SK-N-SH (cell line): ENCODE measurements at regions not wholly inside any gene's neighbourhood (a gene's known extent, or its start where the extent isn't known, plus 50 kb on each side); places are given as distances from the start of the nearest gene placed in this dataset.

Experiments used
- CTCF ChIA-PET: fragments of 300-600, 350-600 bp; formaldehyde crosslinking; extraction: SDS; loops from one replicate; lab custom pipeline; 2021; lab: Yijun Ruan, JAX
- POLR2A ChIA-PET: fragments of 350-600 bp; sonication (Branson Sonifier 250); formaldehyde crosslinking; extraction: SDS; loops from one replicate; lab custom pipeline; 2020; ENCODE audit warnings: antibody characterized with exemption, inconsistent platforms; lab: Yijun Ruan, JAX
- DNase-seq: peaks from one replicate; pipeline ENCODE4 v3.0.0; 2012
- H2AFZ ChIP-seq: fragments of 200-600 bp; sonication (generic); 2 replicates; pipeline ENCODE4 v1.8.1; 2016; ENCODE audit warnings: antibody characterized with exemption, mild to moderate bottlenecking, low read depth
- H3F3A ChIP-seq: fragments of 200-600 bp; sonication (generic); replicated peaks from 2 replicates; pipeline ENCODE3; 2016; ENCODE audit warnings: antibody characterized with exemption, mild to moderate bottlenecking; ENCODE audit not compliant: insufficient read depth
- H3K27ac ChIP-seq, 2 experiments: fragments of 200-500 bp in 1 of 2; fragments of 200-600 bp in 1 of 2; sonication (Bioruptor generic) in 1 of 2; sonication (generic), shearing (Covaris generic) in 1 of 2; 2 replicates each; pipeline versions ENCODE4 v1.5.1 to v1.6.1; 2014 to 2016; ENCODE audit warnings: low read depth in 2 of 2, inconsistent platforms in 1 of 2, low read length in 1 of 2, mild to moderate bottlenecking in 1 of 2, mixed read lengths in 1 of 2
- H3K27me3 ChIP-seq: fragments of 200-600 bp; sonication (generic), shearing (Covaris generic); 2 replicates; pipeline ENCODE4 v1.6.1; 2016; ENCODE audit warnings: mixed run types; ENCODE audit not compliant: insufficient read depth
- H3K36me3 ChIP-seq, 2 experiments: fragments of 200-500 bp in 1 of 2; fragments of 200-600 bp in 1 of 2; sonication (Bioruptor generic) in 1 of 2; sonication (generic) in 1 of 2; replicated peaks in 1 of 2; 2 replicates each; pipeline versions ENCODE3 to v1.5.1; 2014 to 2016; ENCODE audit warnings: low read length in 1 of 2, mild to moderate bottlenecking in 1 of 2; ENCODE audit not compliant: insufficient read depth in 2 of 2, control insufficient read depth in 1 of 2
- H3K4me1 ChIP-seq, 2 experiments: fragments of 200-500 bp in 1 of 2; fragments of 200-600 bp in 1 of 2; sonication (Bioruptor generic) in 1 of 2; sonication (generic), shearing (Covaris generic) in 1 of 2; 2 replicates each; pipeline versions ENCODE4 v1.5.1 to v1.6.1; 2014 to 2016; ENCODE audit warnings: low read depth in 1 of 2, low read length in 1 of 2, mixed run types in 1 of 2; ENCODE audit not compliant: insufficient read depth in 2 of 2, control insufficient read depth in 1 of 2
- H3K4me2 ChIP-seq: fragments of 200-600 bp; sonication (generic), shearing (Covaris generic); 2 replicates; pipeline ENCODE4 v1.6.1; 2017; ENCODE audit warnings: mixed run types
- H3K4me3 ChIP-seq, 2 experiments: fragments of 200-500 bp in 1 of 2; fragments of 200-600 bp in 1 of 2; sonication (Bioruptor generic) in 1 of 2; sonication (generic), shearing (Covaris generic) in 1 of 2; 2 replicates each; pipeline versions ENCODE4 v1.5.1 to v1.8.1; 2014 to 2016; ENCODE audit warnings: low read depth in 2 of 2, inconsistent platforms in 1 of 2, low read length in 1 of 2, mild to moderate bottlenecking in 1 of 2, mixed read lengths in 1 of 2, moderate library complexity in 1 of 2
- H3K79me2 ChIP-seq: fragments of 200-600 bp; sonication (generic); 2 replicates; pipeline ENCODE4 v1.8.1; 2017; ENCODE audit warnings: mild to moderate bottlenecking; ENCODE audit not compliant: insufficient read depth
- H3K9ac ChIP-seq: fragments of 200-600 bp; sonication (generic); 2 replicates; pipeline ENCODE4 v1.6.1; 2017; ENCODE audit warnings: mixed run types
- H3K9me2 ChIP-seq: fragments of 200-600 bp; sonication (generic); 2 replicates; pipeline ENCODE4 v1.6.1; 2017; ENCODE audit warnings: mixed run types
- H3K9me3 ChIP-seq: fragments of 200-600 bp; sonication (generic); 2 replicates; pipeline ENCODE4 v1.6.1; 2017; ENCODE audit warnings: mixed run types, mild to moderate bottlenecking, moderate library complexity
- H4K20me1 ChIP-seq: fragments of 200-600 bp; sonication (generic); 2 replicates; pipeline ENCODE4 v1.6.1; 2017; ENCODE audit warnings: mild to moderate bottlenecking, mixed run types; ENCODE audit not compliant: insufficient read depth
- CHD2 ChIP-seq: fragments of 150-350 bp; IDR thresholded peaks from 2 replicates; pipeline ENCODE4 v1.6.1; 2018; ENCODE audit warnings: low read length; ENCODE audit not compliant: partially characterized antibody
- ELF1 ChIP-seq: IDR thresholded peaks from 2 replicates; pipeline ENCODE4 v1.4.0; 2012
- FOXM1 ChIP-seq: IDR thresholded peaks from 2 replicates; pipeline ENCODE4 v1.4.0; 2012; ENCODE audit warnings: low read depth, mild to moderate bottlenecking
- GATA2 ChIP-seq: sonication (generic); formaldehyde crosslinking; IDR thresholded peaks from 2 replicates; pipeline ENCODE4 v1.5.0; 2020; ENCODE audit warnings: mild to moderate bottlenecking, missing genetic modification reagents
- IRF3 ChIP-seq: fragments of 150-350 bp; IDR thresholded peaks from 2 replicates; pipeline ENCODE4 v1.6.1; 2016; ENCODE audit warnings: mild to moderate bottlenecking, low read depth, low read length
- JUND ChIP-seq: IDR thresholded peaks from 2 replicates; pipeline ENCODE4 v1.4.0; 2012
- MAX ChIP-seq: IDR thresholded peaks from 2 replicates; pipeline ENCODE4 v1.4.0; 2012; ENCODE audit warnings: low read depth
- MEF2A ChIP-seq: IDR thresholded peaks from 2 replicates; pipeline ENCODE4 v1.4.0; 2012; ENCODE audit warnings: low read depth, borderline replicate concordance
- MXI1 ChIP-seq: IDR thresholded peaks from 2 replicates; pipeline ENCODE4 v1.6.1; 2012; ENCODE audit warnings: mild to moderate bottlenecking, low read depth, low read length, improper control_type of control experiment
- NRF1 ChIP-seq: IDR thresholded peaks from 2 replicates; pipeline ENCODE4 v1.6.1; 2012; ENCODE audit warnings: low read depth, mild to moderate bottlenecking, low read length
- RAD21 ChIP-seq: IDR thresholded peaks from 2 replicates; pipeline ENCODE4 v1.6.1; 2012; ENCODE audit warnings: mild to moderate bottlenecking, low read length
- RCOR1 ChIP-seq: fragments of 150-350 bp; IDR thresholded peaks from 2 replicates; pipeline ENCODE4 v1.6.1; 2017; ENCODE audit warnings: antibody characterized with exemption, low read length
- RXRA ChIP-seq: IDR thresholded peaks from 2 replicates; pipeline ENCODE4 v1.4.0; 2012; ENCODE audit warnings: low read depth, mild to moderate bottlenecking, borderline replicate concordance
- SMC3 ChIP-seq: IDR thresholded peaks from 2 replicates; pipeline ENCODE4 v1.6.1; 2012; ENCODE audit warnings: low read depth, low read length, improper control_type of control experiment
- TEAD4 ChIP-seq: IDR thresholded peaks from 2 replicates; pipeline ENCODE4 v1.4.0; 2012; ENCODE audit warnings: mild to moderate bottlenecking, borderline replicate concordance; ENCODE audit not compliant: insufficient read depth
- USF2 ChIP-seq: fragments of 150-350 bp; IDR thresholded peaks from 2 replicates; pipeline ENCODE4 v1.6.1; 2017; ENCODE audit warnings: antibody characterized with exemption, low read length, low read depth, borderline replicate concordance
- YY1 ChIP-seq: IDR thresholded peaks from 2 replicates; pipeline ENCODE4 v1.4.0; 2012; ENCODE audit warnings: low read depth, mild to moderate bottlenecking
- ZBTB33 ChIP-seq: IDR thresholded peaks from 2 replicates; pipeline ENCODE4 v1.4.0; 2012; ENCODE audit warnings: low read depth, borderline replicate concordance
- WGBS: methylation state at CpG from one replicate; pipeline ENCODE4 v1.1.6; 2017; ENCODE audit warnings: low lambda C conversion rate; 5-methylcytosine and 5-hydroxymethylcytosine counted together
- TF ChIP-seq, protein P1 (sequence below): IDR thresholded peaks from 2 replicates; pipeline ENCODE4 v1.6.1; 2012; ENCODE audit warnings: mild to moderate bottlenecking, low read depth, low read length, moderate library complexity
- TF ChIP-seq, protein P2 (sequence below): IDR thresholded peaks from 2 replicates; pipeline ENCODE4; 2012

DNA sequence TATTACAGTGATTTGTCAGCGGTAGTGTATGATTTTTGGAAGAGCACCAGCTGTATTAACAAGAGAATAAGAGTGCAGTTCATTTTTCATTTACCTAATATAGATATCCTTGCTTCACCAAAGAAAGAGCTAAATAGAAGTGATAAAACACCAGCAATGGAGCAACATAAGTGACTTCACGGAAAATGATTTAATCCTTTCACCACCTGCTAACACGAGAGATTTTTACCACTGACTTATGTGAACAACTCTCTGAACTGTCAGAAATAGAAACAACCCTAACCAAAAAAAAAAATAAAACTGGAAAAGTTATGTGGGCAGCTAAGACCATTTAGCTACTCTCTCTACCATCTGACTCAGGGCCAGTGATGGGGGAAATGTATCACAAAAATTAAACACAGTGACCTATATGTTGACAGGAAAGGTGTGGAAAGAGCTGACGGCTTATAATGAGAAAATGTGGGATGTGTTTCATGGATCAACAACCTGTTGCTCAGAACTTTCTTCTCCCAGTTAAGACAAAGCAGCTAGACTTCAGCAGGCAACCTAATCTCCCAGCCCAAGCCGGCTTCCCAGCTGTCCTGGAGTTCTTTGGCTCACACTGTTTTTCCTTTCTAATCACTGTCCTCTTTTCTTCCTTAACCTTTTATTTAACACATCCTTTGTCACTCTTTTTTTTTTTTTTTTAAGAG lies 272.7 kb downstream of the SS18 start:
- TF ChIP-seq RXRA (no peak), TEAD4 (no peak), SMC3 (no peak), NRF1 (no peak), YY1 (no peak), FOXM1 (no peak), RCOR1 (no peak), MAX (no peak), IRF3 (no peak), ZBTB33 (no peak), JUND (no peak), RAD21 (no peak), CHD2 (no peak), USF2 (no peak), MXI1 (no peak), GATA2 (no peak), ELF1 (no peak), MEF2A (no peak)
- TF ChIP-seq, protein P1, sequence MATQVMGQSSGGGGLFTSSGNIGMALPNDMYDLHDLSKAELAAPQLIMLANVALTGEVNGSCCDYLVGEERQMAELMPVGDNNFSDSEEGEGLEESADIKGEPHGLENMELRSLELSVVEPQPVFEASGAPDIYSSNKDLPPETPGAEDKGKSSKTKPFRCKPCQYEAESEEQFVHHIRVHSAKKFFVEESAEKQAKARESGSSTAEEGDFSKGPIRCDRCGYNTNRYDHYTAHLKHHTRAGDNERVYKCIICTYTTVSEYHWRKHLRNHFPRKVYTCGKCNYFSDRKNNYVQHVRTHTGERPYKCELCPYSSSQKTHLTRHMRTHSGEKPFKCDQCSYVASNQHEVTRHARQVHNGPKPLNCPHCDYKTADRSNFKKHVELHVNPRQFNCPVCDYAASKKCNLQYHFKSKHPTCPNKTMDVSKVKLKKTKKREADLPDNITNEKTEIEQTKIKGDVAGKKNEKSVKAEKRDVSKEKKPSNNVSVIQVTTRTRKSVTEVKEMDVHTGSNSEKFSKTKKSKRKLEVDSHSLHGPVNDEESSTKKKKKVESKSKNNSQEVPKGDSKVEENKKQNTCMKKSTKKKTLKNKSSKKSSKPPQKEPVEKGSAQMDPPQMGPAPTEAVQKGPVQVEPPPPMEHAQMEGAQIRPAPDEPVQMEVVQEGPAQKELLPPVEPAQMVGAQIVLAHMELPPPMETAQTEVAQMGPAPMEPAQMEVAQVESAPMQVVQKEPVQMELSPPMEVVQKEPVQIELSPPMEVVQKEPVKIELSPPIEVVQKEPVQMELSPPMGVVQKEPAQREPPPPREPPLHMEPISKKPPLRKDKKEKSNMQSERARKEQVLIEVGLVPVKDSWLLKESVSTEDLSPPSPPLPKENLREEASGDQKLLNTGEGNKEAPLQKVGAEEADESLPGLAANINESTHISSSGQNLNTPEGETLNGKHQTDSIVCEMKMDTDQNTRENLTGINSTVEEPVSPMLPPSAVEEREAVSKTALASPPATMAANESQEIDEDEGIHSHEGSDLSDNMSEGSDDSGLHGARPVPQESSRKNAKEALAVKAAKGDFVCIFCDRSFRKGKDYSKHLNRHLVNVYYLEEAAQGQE = no peak
- TF ChIP-seq, protein P2, sequence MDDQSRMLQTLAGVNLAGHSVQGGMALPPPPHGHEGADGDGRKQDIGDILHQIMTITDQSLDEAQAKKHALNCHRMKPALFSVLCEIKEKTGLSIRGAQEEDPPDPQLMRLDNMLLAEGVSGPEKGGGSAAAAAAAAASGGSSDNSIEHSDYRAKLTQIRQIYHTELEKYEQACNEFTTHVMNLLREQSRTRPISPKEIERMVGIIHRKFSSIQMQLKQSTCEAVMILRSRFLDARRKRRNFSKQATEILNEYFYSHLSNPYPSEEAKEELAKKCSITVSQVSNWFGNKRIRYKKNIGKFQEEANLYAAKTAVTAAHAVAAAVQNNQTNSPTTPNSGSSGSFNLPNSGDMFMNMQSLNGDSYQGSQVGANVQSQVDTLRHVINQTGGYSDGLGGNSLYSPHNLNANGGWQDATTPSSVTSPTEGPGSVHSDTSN = no peak
- TF ChIP-seq, all 33 proteins: peak for 0
- no peaks in the 10 kb centered on the region for H3F3A ChIP-seq
- H3K79me2 ChIP-seq = no peaks in the 10 kb centered on the region
- POLR2A ChIA-PET = no interaction called here
- H2AFZ ChIP-seq = no peak overlapping the region
- no peak overlapping the region for H3K4me2 ChIP-seq
- H3K9ac ChIP-seq = no peak overlapping the region
- H3K27me3 ChIP-seq = no peaks in the 10 kb centered on the region
- H3K4me3 ChIP-seq = no peak overlapping the region
- H3K9me3 ChIP-seq = no peaks in the 10 kb centered on the region
- CTCF ChIA-PET = interaction anchor here (0.7 to 1.0 kb wide), 2 partner anchors 11 to 14 kb away, joined by 3 read pairs; no protein-coding TSS in a partner anchor
- no peak overlapping the region for H3K27ac ChIP-seq
- H4K20me1 ChIP-seq = no peaks in the 10 kb centered on the region
- no peaks in the 10 kb centered on the region for H3K9me2 ChIP-seq
- DNase-seq = no peak
- 80% methylated on average over 5 of the region's 5 CpGs for WGBS
- H3K36me3 ChIP-seq = no peaks in the 10 kb centered on the region
- H3K4me1 ChIP-seq = peaks cover 0 to 14% of the 10 kb centered on the region in 2 experiments; a peak in 2 of 4 replicates
